Effector memory CD8-positive, alpha-beta T cell (primary cell): ENCODE measurements at regions not wholly inside any gene's neighbourhood (a gene's known extent, or its start where the extent isn't known, plus 50 kb on each side); places are given as distances from the start of the nearest gene placed in this dataset.

Source experiments
- ATAC-seq: fragments of 150-1000 bp; cut with Tn5 transposase; replicated peaks from 2 replicates; pipeline ENCODE4 v1.10.0; 2021; ENCODE audit warnings: mild to moderate bottlenecking, moderate library complexity
- DNase-seq, 3 experiments: peaks; one replicate each; pipeline ENCODE4 v3.0.0; 2021
- H3K27ac Mint-ChIP-seq, 2 donors: one replicate each; pipeline ENCODE4 v1.8.0; 2022; ENCODE audit warnings: mild to moderate bottlenecking in 2 of 2, mixed read lengths in 2 of 2, moderate library complexity in 2 of 2
- H3K27me3 Mint-ChIP-seq, 2 donors: one replicate each; pipeline ENCODE4 v1.8.0; 2022; ENCODE audit warnings: mixed read lengths in 2 of 2
- H3K36me3 Mint-ChIP-seq: one replicate; pipeline ENCODE4 v1.8.0; 2022; ENCODE audit warnings: mild to moderate bottlenecking, moderate library complexity, mixed read lengths; ENCODE audit not compliant: insufficient read depth
- H3K4me1 Mint-ChIP-seq, 2 donors: one replicate each; pipeline ENCODE4 v1.8.0; 2022; ENCODE audit warnings: low read depth in 2 of 2, mixed read lengths in 2 of 2
- H3K4me3 Mint-ChIP-seq, 2 donors: one replicate each; pipeline ENCODE4 v1.8.0; 2022; ENCODE audit warnings: mild to moderate bottlenecking in 2 of 2, mixed read lengths in 2 of 2, moderate library complexity in 2 of 2
- H3K9me3 Mint-ChIP-seq, 2 donors: one replicate each; pipeline ENCODE4 v1.8.0; 2022; ENCODE audit warnings: mixed read lengths in 2 of 2

DNA sequence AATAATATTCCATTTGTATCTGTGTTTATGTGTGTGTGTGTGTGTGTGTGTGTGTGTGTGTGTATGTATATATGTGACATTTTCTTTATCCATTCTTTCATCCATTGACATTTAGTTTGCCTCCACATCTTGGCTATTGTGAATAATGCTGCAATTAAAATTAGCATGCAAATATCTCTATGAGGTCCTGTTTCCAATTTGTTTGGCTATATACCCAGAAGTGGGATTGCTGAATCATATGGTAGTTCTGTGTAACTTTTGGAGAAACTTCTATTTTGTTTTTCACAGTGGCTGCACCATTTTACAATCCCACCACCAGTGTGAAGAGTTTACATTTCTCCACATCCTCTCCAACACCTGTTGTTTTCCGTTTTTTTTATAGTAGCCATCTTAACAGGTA is 53.1 kb downstream of the CH25H start:
- no peak for DNase-seq
- no peak for ATAC-seq
- H3K36me3 Mint-ChIP-seq: no peaks in the 10 kb centered on the region
- H3K4me3 Mint-ChIP-seq: no peak overlapping the region
- H3K4me1 Mint-ChIP-seq: no peaks in the 10 kb centered on the region
- H3K27me3 Mint-ChIP-seq: peaks cover 30 to 47% of the 10 kb centered on the region in 2 donors
- H3K9me3 Mint-ChIP-seq: no peaks in the 10 kb centered on the region
- no peak overlapping the region for H3K27ac Mint-ChIP-seq

GRCh38 chr10:89153116-89153515 is 54.0 kb downstream of the CH25H start:
- Mint-ChIP-seq H3K4me1 (no peaks in the 10 kb centered on the region), H3K4me3 (no peak overlapping the region), H3K36me3 (no peaks in the 10 kb centered on the region), H3K27me3 (peaks cover 35 to 49% of the 10 kb centered on the region in 2 donors), H3K27ac (no peak overlapping the region), H3K9me3 (no peaks in the 10 kb centered on the region)
- ATAC-seq (no peak), DNase-seq (no peak)

GRCh38 chr10:89151857-89152256 is 55.3 kb downstream of the CH25H start:
- H3K27ac Mint-ChIP-seq: no peak overlapping the region
- DNase-seq: no peak
- no peaks in the 10 kb centered on the region for H3K4me1 Mint-ChIP-seq

GRCh38 chr10:89148061-89148460 is 59.1 kb downstream of the CH25H start:
- Mint-ChIP-seq H3K27me3 (peaks cover 11 to 13% of the 10 kb centered on the region in 2 donors), H3K4me1 (no peaks in the 10 kb centered on the region), H3K9me3 (no peaks in the 10 kb centered on the region), H3K27ac (no peak overlapping the region), H3K4me3 (no peak overlapping the region), H3K36me3 (no peaks in the 10 kb centered on the region)
- DNase-seq (no peak), ATAC-seq (no peak)

More at GRCh38 chr10:89151857-89152256, 55.3 kb downstream of the CH25H start:
- Mint-ChIP-seq H3K36me3 (no peaks in the 10 kb centered on the region), H3K4me3 (no peak overlapping the region), H3K27me3 (peaks cover 35 to 43% of the 10 kb centered on the region in 2 donors), H3K9me3 (no peaks in the 10 kb centered on the region)
- no peak for ATAC-seq

GRCh38 chr10:89147256-89147655 is 59.9 kb downstream of the CH25H start:
- no peaks in the 10 kb centered on the region for H3K9me3 Mint-ChIP-seq
- H3K4me1 Mint-ChIP-seq: no peaks in the 10 kb centered on the region
- ATAC-seq: no peak
- H3K36me3 Mint-ChIP-seq: no peaks in the 10 kb centered on the region
- H3K27ac Mint-ChIP-seq: no peak overlapping the region
- no peak for DNase-seq
- H3K27me3 Mint-ChIP-seq: peaks cover 11 to 13% of the 10 kb centered on the region in 2 donors
- H3K4me3 Mint-ChIP-seq: no peak overlapping the region

DNA sequence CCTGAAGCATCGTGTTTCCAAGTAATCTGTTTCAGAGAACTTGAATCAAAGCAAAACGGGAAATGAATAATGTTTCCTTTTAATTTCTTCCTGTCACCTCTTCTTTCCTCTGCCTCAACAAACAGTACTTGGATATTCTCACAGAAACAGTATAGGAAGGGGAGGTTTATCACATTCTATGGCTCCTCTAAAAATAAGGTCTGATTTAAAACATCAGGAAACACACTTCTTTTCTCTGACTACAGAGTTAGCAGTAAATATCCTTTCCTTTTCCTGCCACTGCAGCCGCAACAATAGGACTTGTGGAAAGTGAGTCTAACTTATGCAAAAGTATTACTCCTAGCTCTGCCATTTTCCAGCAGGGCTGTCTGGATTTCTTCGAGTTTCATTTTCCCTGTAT is 62.3 kb downstream of the CH25H start:
- ATAC-seq: no peak
- no peak overlapping the region for H3K4me3 Mint-ChIP-seq
- H3K9me3 Mint-ChIP-seq: no peaks in the 10 kb centered on the region
- no peaks in the 10 kb centered on the region for H3K4me1 Mint-ChIP-seq
- H3K36me3 Mint-ChIP-seq: no peaks in the 10 kb centered on the region
- DNase-seq: no peak
- peaks cover 9 to 11% of the 10 kb centered on the region in 2 donors for H3K27me3 Mint-ChIP-seq
- H3K27ac Mint-ChIP-seq: no peak overlapping the region

GRCh38 chr10:89142590-89142989 is 64.5 kb downstream of the CH25H start:
- no peak for ATAC-seq
- Mint-ChIP-seq H3K4me3 (no peak overlapping the region), H3K36me3 (no peaks in the 10 kb centered on the region), H3K27me3 (no peaks in the 10 kb centered on the region), H3K4me1 (no peaks in the 10 kb centered on the region), H3K27ac (no peak overlapping the region), H3K9me3 (no peaks in the 10 kb centered on the region)
- no peak for DNase-seq

GRCh38 chr10:89138755-89139490 is 68.2 kb downstream of the CH25H start:
- Mint-ChIP-seq H3K4me1 (no peaks in the 10 kb centered on the region), H3K9me3 (no peaks in the 10 kb centered on the region), H3K4me3 (no peak overlapping the region), H3K36me3 (no peaks in the 10 kb centered on the region), H3K27ac (no peak overlapping the region), H3K27me3 (no peaks in the 10 kb centered on the region)
- DNase-seq (no peak), ATAC-seq (no peak)

DNA sequence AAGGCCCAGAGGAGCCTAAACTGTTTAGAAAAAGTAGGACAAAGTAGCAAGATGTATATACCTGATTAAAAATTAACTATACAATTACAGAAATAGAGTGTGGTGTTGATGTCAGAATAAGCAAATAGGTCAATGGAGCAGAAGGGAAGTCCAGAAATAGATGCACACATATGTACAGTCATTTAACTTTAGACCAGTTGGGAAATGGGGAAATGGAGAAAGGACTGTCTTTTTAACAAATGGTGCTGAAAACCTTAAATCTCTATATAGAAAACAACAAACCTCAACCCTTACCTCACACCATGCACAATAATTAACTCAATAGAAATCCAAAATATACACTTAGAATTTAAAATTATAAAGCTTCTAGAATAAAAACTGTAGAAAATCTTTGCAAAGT is 72.2 kb downstream of the CH25H start:
- no peak overlapping the region for H3K27ac Mint-ChIP-seq
- no peaks in the 10 kb centered on the region for H3K4me1 Mint-ChIP-seq
- H3K36me3 Mint-ChIP-seq: no peaks in the 10 kb centered on the region
- DNase-seq (no peak), ATAC-seq (no peak)
- H3K4me3 Mint-ChIP-seq: no peak overlapping the region
- no peaks in the 10 kb centered on the region for H3K9me3 Mint-ChIP-seq
- peaks cover 11 to 22% of the 10 kb centered on the region in 2 donors for H3K27me3 Mint-ChIP-seq

- H3K4me3 Mint-ChIP-seq: no peak overlapping the region
- H3K9me3 Mint-ChIP-seq: no peaks in the 10 kb centered on the region
- H3K27ac Mint-ChIP-seq: no peak overlapping the region
- peaks cover 22 to 31% of the 10 kb centered on the region in 2 donors for H3K27me3 Mint-ChIP-seq
- no peaks in the 10 kb centered on the region for H3K4me1 Mint-ChIP-seq
- ATAC-seq (no peak), DNase-seq (no peak)
- no peaks in the 10 kb centered on the region for H3K36me3 Mint-ChIP-seq
Observed at GRCh38 chr10:89129911-89130310, 77.2 kb downstream of the CH25H start.

- DNase-seq (no peak), ATAC-seq (no peak)
- Mint-ChIP-seq H3K4me1 (no peaks in the 10 kb centered on the region), H3K9me3 (no peaks in the 10 kb centered on the region), H3K27me3 (peaks cover 38 to 57% of the 10 kb centered on the region in 2 donors), H3K36me3 (no peaks in the 10 kb centered on the region), H3K4me3 (no peak overlapping the region), H3K27ac (no peak overlapping the region)
Observed at GRCh38 chr10:89122433-89123051, 84.6 kb downstream of the CH25H start.

DNA sequence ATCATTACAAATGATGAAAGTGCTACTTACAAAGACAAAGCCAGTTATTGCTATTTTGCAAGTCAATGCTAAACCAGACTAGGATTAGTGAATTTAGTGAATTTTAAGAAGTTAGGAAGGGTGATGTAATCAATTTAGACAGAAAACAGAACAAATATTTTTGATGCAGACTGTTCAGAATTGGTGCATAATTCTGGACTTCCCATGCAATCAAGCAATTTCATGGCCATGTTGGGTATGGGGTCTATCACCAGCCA is 85.4 kb downstream of the CH25H start:
- DNase-seq: no peak
- no peak for ATAC-seq
- H3K9me3 Mint-ChIP-seq: no peaks in the 10 kb centered on the region
- no peaks in the 10 kb centered on the region for H3K36me3 Mint-ChIP-seq
- no peak overlapping the region for H3K27ac Mint-ChIP-seq
- no peaks in the 10 kb centered on the region for H3K4me1 Mint-ChIP-seq
- no peak overlapping the region for H3K4me3 Mint-ChIP-seq
- H3K27me3 Mint-ChIP-seq: peaks cover 43 to 64% of the 10 kb centered on the region in 2 donors

DNA sequence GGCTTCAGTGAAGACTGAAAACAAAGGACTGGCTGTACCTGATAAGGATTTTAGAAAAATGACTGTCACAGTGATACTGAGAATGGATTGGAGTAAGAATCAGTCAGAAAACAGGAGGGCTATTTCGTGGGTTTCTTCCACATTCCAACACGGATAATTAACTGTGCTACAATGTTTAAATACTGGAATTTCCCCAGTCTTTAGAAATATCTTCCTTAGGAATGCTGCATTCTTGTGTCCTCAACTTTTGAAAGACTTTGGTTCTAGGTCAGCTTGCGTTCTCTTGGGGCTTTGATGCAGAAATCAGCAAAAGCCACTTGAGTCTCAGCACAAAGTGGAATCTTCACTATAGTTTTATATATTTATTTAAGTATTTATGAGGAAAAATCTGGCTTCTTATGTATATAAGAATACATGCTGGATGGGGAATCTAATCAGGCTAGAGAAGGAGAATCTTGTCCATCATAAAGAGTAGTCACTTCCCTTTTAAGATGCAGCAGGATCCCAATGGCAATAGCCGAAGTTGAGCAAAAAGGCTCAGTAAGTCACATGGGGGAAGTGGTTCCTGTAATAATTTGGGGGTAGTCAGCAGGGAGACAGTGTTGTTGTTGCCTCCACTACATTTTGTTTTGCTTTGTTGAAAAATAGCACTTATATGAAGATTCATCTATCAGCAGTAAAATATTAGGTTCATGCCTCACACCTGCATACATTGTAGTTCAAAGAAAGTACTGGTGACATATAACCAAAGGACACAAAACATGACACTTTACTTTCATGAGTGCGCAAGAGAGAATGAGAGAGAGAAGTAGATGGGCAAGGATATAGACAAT is 86.0 kb downstream of the CH25H start:
- no peak for ATAC-seq
- H3K9me3 Mint-ChIP-seq: no peaks in the 10 kb centered on the region
- DNase-seq: no peak
- H3K27ac Mint-ChIP-seq: no peak overlapping the region
- H3K36me3 Mint-ChIP-seq: no peaks in the 10 kb centered on the region
- peaks cover 48 to 66% of the 10 kb centered on the region in 2 donors for H3K27me3 Mint-ChIP-seq
- no peak overlapping the region for H3K4me3 Mint-ChIP-seq
- no peaks in the 10 kb centered on the region for H3K4me1 Mint-ChIP-seq

- Mint-ChIP-seq H3K36me3 (no peaks in the 10 kb centered on the region), H3K9me3 (no peaks in the 10 kb centered on the region), H3K4me1 (no peaks in the 10 kb centered on the region), H3K27me3 (peaks cover 35 to 64% of the 10 kb centered on the region in 2 donors), H3K27ac (no peak overlapping the region), H3K4me3 (no peak overlapping the region)
- DNase-seq (no peak), ATAC-seq (no peak)
Observed at GRCh38 chr10:89119651-89120050, 87.5 kb downstream of the CH25H start.
